Loucy (cell line): ENCODE measurements at regions not wholly inside any gene's neighbourhood (a gene's known extent, or its start where the extent isn't known, plus 50 kb on each side); places are given as distances from the start of the nearest gene placed in this dataset.
"Not testable (repeated sequence)": the region's sequence is repeated elsewhere in the genome, so short reads cannot be mapped to it uniquely, and the experiment has no call there.

Experiments
- EZH2phosphoT487 ChIP-seq: fragments of 200-600 bp; IDR thresholded peaks from 2 replicates; pipeline ENCODE4 v1.6.1; 2018; ENCODE audit warnings: antibody characterized with exemption, mild to moderate bottlenecking, moderate library complexity, borderline replicate concordance
- TF ChIP-seq, protein P1 (sequence below): fragments of 200-600 bp; sonication (generic); conservative IDR thresholded peaks from 2 replicates; pipeline ENCODE4 v1.5.1; 2014; ENCODE audit warnings: mild to moderate bottlenecking, antibody characterized with exemption, low read length

DNA sequence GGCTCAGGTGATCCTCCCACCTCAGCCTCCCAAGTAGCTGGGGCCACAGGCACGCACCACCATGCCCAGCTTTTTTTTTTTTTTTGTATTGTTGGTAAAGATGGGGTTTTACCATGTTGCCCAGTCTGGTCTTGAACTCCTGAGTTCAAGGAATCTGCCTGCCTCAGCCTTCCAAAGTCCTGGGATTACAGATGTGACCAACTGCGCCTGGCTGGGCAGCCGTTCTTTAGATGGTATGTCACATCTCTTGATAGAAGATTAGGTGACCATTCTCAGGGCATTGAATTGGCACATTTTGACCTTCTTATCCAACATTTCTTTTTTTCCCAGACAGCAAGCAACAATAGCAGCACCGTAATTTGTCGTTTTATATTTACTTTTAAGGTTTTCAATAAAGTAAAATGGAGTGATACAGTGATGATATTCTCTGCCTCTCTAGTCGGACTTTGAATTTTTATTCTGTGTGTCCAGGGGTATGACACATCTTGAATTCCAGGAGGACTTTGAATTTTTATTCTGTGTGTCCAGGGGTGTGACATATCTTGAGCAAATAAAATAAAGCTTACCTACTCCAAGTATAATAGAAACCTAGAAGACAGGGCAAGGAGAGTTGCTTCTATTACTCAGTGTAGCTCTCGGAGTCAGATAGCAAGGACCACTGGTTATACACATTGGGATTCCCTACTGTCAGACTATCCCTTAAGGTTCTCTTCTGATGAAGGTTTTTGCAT is 282.4 kb upstream of the NOTCH2NLA start:
- TF ChIP-seq, protein P1, sequence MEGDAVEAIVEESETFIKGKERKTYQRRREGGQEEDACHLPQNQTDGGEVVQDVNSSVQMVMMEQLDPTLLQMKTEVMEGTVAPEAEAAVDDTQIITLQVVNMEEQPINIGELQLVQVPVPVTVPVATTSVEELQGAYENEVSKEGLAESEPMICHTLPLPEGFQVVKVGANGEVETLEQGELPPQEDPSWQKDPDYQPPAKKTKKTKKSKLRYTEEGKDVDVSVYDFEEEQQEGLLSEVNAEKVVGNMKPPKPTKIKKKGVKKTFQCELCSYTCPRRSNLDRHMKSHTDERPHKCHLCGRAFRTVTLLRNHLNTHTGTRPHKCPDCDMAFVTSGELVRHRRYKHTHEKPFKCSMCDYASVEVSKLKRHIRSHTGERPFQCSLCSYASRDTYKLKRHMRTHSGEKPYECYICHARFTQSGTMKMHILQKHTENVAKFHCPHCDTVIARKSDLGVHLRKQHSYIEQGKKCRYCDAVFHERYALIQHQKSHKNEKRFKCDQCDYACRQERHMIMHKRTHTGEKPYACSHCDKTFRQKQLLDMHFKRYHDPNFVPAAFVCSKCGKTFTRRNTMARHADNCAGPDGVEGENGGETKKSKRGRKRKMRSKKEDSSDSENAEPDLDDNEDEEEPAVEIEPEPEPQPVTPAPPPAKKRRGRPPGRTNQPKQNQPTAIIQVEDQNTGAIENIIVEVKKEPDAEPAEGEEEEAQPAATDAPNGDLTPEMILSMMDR = not testable (repeated sequence)
- TF ChIP-seq EZH2phosphoT487 = not testable (repeated sequence)
